Thyroid gland (tissue), 4 donors: ENCODE measurements at regions not wholly inside any gene's neighbourhood (a gene's known extent, or its start where the extent isn't known, plus 50 kb on each side); places are given as distances from the start of the nearest gene placed in this dataset.
"Not testable (repeated sequence)": the region's sequence is repeated elsewhere in the genome, so short reads cannot be mapped to it uniquely, and the experiment has no call there.

Experiments used
- DNase-seq, 2 donors: peaks; one replicate each; pipeline ENCODE4 v3.0.0-alpha.2; 2019
- H3K27ac ChIP-seq, 3 donors: fragments of 200-600 bp; sonication (generic); 1 replicate in 2 of 3; 2 replicates in 1 of 3; pipeline ENCODE4 v1.5.1; 2016 to 2019; ENCODE audit warnings: mild to moderate bottlenecking in 1 of 3, moderate library complexity in 1 of 3
- H3K27me3 ChIP-seq: fragments of 200-600 bp; sonication (generic); one replicate; pipeline ENCODE4 v1.5.1; 2019
- H3K36me3 ChIP-seq, 2 donors: fragments of 200-600 bp; sonication (generic); one replicate each; pipeline ENCODE4 v1.5.1; 2016 to 2019
- H3K4me1 ChIP-seq, 2 donors: fragments of 200-600 bp; sonication (generic); one replicate each; pipeline ENCODE4 v1.5.1; 2017 to 2019
- H3K4me3 ChIP-seq, 3 donors: fragments of 200-600 bp; sonication (generic); replicated peaks in 1 of 3; 1 replicate in 2 of 3; 2 replicates in 1 of 3; pipeline ENCODE4 v1.5.1; 2016; ENCODE audit warnings: mild to moderate bottlenecking in 1 of 3
- H3K9me3 ChIP-seq: fragments of 200-600 bp; sonication (generic); one replicate; pipeline ENCODE4 v1.5.1; 2017
- WGBS, 2 donors: methylation state at CpG; one replicate each; pipeline ENCODE4 v1.1.5; 2017; 5-methylcytosine and 5-hydroxymethylcytosine counted together
- intact Hi-C: fragments of 100-400 bp; cut with DNase I; formaldehyde crosslinking; loops from one replicate; pipeline ENCODE4 v1.15.1; 2023

GRCh38 chr22:12541412-12542170 is 2986.4 kb upstream of the OR11H1 start:
- H3K36me3 ChIP-seq, H3K4me1 ChIP-seq, intact Hi-C loops, H3K4me3 ChIP-seq, H3K27me3 ChIP-seq, H3K27ac ChIP-seq, H3K9me3 ChIP-seq: not testable (repeated sequence)
- 52 to 68% methylated on average over 8 of the region's 10 CpGs for WGBS, 2 donors
- DNase-seq: peak in 1 of 2 donors; percentile 1

- H3K4me1 ChIP-seq, H3K27ac ChIP-seq, H3K27me3 ChIP-seq, H3K36me3 ChIP-seq, H3K9me3 ChIP-seq, DNase-seq, H3K4me3 ChIP-seq, intact Hi-C loops: not testable (repeated sequence)
- 29 to 39% methylated on average over 1 to 3 of the region's 5 CpGs for WGBS, 2 donors
Measured at GRCh38 chr22:12553366-12553765, 2974.6 kb upstream of the OR11H1 start.

GRCh38 chr22:12554648-12555192 is 2973.3 kb upstream of the OR11H1 start:
- H3K27ac ChIP-seq, H3K4me1 ChIP-seq, intact Hi-C loops, H3K36me3 ChIP-seq, DNase-seq, H3K9me3 ChIP-seq, H3K27me3 ChIP-seq, H3K4me3 ChIP-seq: not testable (repeated sequence)
- 68 to 79% methylated on average over 8 to 9 of the region's 9 CpGs for WGBS, 2 donors

- intact Hi-C loops, H3K9me3 ChIP-seq, H3K27me3 ChIP-seq, H3K4me3 ChIP-seq, H3K4me1 ChIP-seq, H3K36me3 ChIP-seq, DNase-seq, H3K27ac ChIP-seq: not testable (repeated sequence)
Measured at GRCh38 chr22:12571500-12571899, 2956.5 kb upstream of the OR11H1 start.

- H3K4me3 ChIP-seq, H3K27ac ChIP-seq, DNase-seq, H3K9me3 ChIP-seq, intact Hi-C loops, H3K36me3 ChIP-seq, H3K27me3 ChIP-seq, H3K4me1 ChIP-seq: not testable (repeated sequence)
- WGBS, 2 donors: 0 to 27% methylated on average over 1 to 3 of the region's 3 CpGs
Measured at GRCh38 chr22:12579655-12580054, 2948.3 kb upstream of the OR11H1 start.

GRCh38 chr22:12584457-12584856 is 2943.5 kb upstream of the OR11H1 start:
- DNase-seq, H3K27ac ChIP-seq, H3K36me3 ChIP-seq, intact Hi-C loops, H3K27me3 ChIP-seq, H3K4me1 ChIP-seq, H3K4me3 ChIP-seq, H3K9me3 ChIP-seq: not testable (repeated sequence)
- WGBS, 2 donors: 64 to 69% methylated on average over 12 to 14 of the region's 17 CpGs

- H3K36me3 ChIP-seq, DNase-seq, H3K27me3 ChIP-seq, intact Hi-C loops, H3K4me3 ChIP-seq, H3K9me3 ChIP-seq, H3K4me1 ChIP-seq, H3K27ac ChIP-seq: not testable (repeated sequence)
- WGBS, 2 donors: 77 to 87% methylated on average over 5 of the region's 5 CpGs
Measured at GRCh38 chr22:12584874-12585273, 2943.1 kb upstream of the OR11H1 start.

GRCh38 chr22:12595724-12596123 is 2932.3 kb upstream of the OR11H1 start:
- H3K27ac ChIP-seq, H3K4me1 ChIP-seq, DNase-seq, H3K9me3 ChIP-seq, H3K27me3 ChIP-seq, intact Hi-C loops, H3K36me3 ChIP-seq, H3K4me3 ChIP-seq: not testable (repeated sequence)
- WGBS, 2 donors: 78 to 79% methylated on average over 13 of the region's 13 CpGs

- DNase-seq, H3K27me3 ChIP-seq: not testable (repeated sequence)
Measured at GRCh38 chr22:12597778-12598177, 2930.2 kb upstream of the OR11H1 start.

GRCh38 chr22:12601510-12601869 is 2926.5 kb upstream of the OR11H1 start:
- H3K9me3 ChIP-seq, intact Hi-C loops, H3K27ac ChIP-seq, H3K4me3 ChIP-seq, DNase-seq, H3K4me1 ChIP-seq, H3K36me3 ChIP-seq, H3K27me3 ChIP-seq: not testable (repeated sequence)
- WGBS, 2 donors: 71 to 73% methylated on average over 16 of the region's 16 CpGs

More at GRCh38 chr22:12597778-12598177, 2930.2 kb upstream of the OR11H1 start:
- H3K36me3 ChIP-seq, intact Hi-C loops, H3K4me3 ChIP-seq, H3K4me1 ChIP-seq, H3K27ac ChIP-seq, H3K9me3 ChIP-seq: not testable (repeated sequence)
- 64 to 68% methylated on average over 4 of the region's 4 CpGs for WGBS, 2 donors
